ENCODE measurements at regions not wholly inside any gene's neighbourhood (a gene's known extent, or its start where the extent isn't known, plus 50 kb on each side); places are given as distances from the start of the nearest gene placed in this dataset.

DNA sequence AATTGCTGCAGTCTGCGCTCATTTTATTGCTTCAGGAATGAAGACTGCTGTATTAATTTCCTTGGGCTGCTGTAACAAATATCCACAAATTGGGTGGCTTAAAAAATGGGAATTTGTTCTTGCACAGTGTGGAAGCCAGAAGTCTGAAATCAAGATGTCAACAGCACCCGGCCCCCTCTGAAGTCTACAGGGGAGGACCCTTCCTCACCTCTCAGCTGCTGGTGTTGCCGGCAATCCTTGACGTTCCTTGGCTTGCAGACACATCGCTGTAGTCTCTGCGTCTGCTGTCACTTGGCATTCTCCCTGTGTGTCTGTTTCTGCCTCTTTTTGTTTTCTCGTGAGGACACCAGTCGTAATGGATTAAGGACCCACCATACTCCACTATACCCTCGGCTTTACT, 166.2 kb downstream of the PTPN20 start:
- Histone ChIP-seq H3K36me3 (ENCODE audit: control insufficient read depth, insufficient read depth, low read length) (no peaks in the 10 kb centered on the region), H3K27ac (ENCODE audit: low read length) (no peak overlapping the region), H3K27me3 (ENCODE audit: control insufficient read depth, insufficient read depth, low read length) (peaks cover 13% of the 10 kb centered on the region; the same call in 1 of the 2 replicates), H3K4me3 (ENCODE audit: low read depth in 2 of 2, low read length in 2 of 2) (no peak overlapping the region), H3K4me1 (ENCODE audit: control insufficient read depth, insufficient read depth, low read length) (no peaks in the 10 kb centered on the region), H3K9me3 (ENCODE audit: control insufficient read depth, insufficient read depth, low read depth, low read length) (no peaks in the 10 kb centered on the region)
- ATAC-seq (no peak), DNase-seq (ENCODE audit: low read depth, low spot score) (no peak)
- ChIA-PET CTCF (no interaction called here), POLR2A (no interaction called here)
- intact Hi-C loops (cut with micrococcal nuclease; ENCODE audit: unreplicated experiment) = no loop called here
- in situ Hi-C loops (cut with HindIII; ENCODE audit: low pct_unique_long_range_greater_than_20kb, low sequenced_read_pairs) = no loop called here
- TF ChIP-seq POLR2AphosphoS5 (IDR thresholded peaks at IDR 0.05; ENCODE audit: low read depth, low read length) (no peak), TCF7L2 (IDR thresholded peaks at IDR 0.05; ENCODE audit: low read depth, low read length) (no peak), REST (IDR thresholded peaks at IDR 0.05; ENCODE audit: insufficient read depth in 1 of 2, low read depth in 2 of 2, low read length in 1 of 2) (no peak), SIN3A (IDR thresholded peaks at IDR 0.05; ENCODE audit: borderline replicate concordance, insufficient read depth, low read depth, low read length) (no peak)
- TF ChIP-seq, protein P1, sequence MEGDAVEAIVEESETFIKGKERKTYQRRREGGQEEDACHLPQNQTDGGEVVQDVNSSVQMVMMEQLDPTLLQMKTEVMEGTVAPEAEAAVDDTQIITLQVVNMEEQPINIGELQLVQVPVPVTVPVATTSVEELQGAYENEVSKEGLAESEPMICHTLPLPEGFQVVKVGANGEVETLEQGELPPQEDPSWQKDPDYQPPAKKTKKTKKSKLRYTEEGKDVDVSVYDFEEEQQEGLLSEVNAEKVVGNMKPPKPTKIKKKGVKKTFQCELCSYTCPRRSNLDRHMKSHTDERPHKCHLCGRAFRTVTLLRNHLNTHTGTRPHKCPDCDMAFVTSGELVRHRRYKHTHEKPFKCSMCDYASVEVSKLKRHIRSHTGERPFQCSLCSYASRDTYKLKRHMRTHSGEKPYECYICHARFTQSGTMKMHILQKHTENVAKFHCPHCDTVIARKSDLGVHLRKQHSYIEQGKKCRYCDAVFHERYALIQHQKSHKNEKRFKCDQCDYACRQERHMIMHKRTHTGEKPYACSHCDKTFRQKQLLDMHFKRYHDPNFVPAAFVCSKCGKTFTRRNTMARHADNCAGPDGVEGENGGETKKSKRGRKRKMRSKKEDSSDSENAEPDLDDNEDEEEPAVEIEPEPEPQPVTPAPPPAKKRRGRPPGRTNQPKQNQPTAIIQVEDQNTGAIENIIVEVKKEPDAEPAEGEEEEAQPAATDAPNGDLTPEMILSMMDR (IDR thresholded peaks at IDR 0.05) = no peak
- no TSS peak for BruUV-seq (replicated peaks)

- Histone ChIP-seq H3K27ac (ENCODE audit: low read length) (no peak overlapping the region), H3K4me1 (ENCODE audit: control insufficient read depth, insufficient read depth, low read length) (no peaks in the 10 kb centered on the region), H3K27me3 (ENCODE audit: control insufficient read depth, insufficient read depth, low read length) (peaks cover 13% of the 10 kb centered on the region; the same call in 1 of the 2 replicates), H3K4me3 (ENCODE audit: low read depth in 2 of 2, low read length in 2 of 2) (no peak overlapping the region), H3K9me3 (ENCODE audit: control insufficient read depth, insufficient read depth, low read depth, low read length) (no peaks in the 10 kb centered on the region), H3K36me3 (ENCODE audit: control insufficient read depth, insufficient read depth, low read length) (no peaks in the 10 kb centered on the region)
- ATAC-seq (no peak), DNase-seq (ENCODE audit: low read depth, low spot score) (no peak)
- TF ChIP-seq SIN3A (IDR thresholded peaks at IDR 0.05; ENCODE audit: borderline replicate concordance, insufficient read depth, low read depth, low read length) = no peak
- no peak for TF ChIP-seq TCF7L2 (IDR thresholded peaks at IDR 0.05; ENCODE audit: low read depth, low read length)
- TF ChIP-seq REST (IDR thresholded peaks at IDR 0.05; ENCODE audit: insufficient read depth in 1 of 2, low read depth in 2 of 2, low read length in 1 of 2) = no peak
- in situ Hi-C loops (cut with HindIII; ENCODE audit: low pct_unique_long_range_greater_than_20kb, low sequenced_read_pairs) = no loop called here
- intact Hi-C loops (cut with micrococcal nuclease; ENCODE audit: unreplicated experiment) = no loop called here
- no TSS peak for BruUV-seq (replicated peaks)
- CTCF ChIA-PET = no interaction called here
- POLR2A ChIA-PET = no interaction called here
These were observed 166.7 kb downstream of the PTPN20 start for GRCh38 chr10:47077941-47078340.
